ENCODE measurements at regions not wholly inside any gene's neighbourhood (a gene's known extent, or its start where the extent isn't known, plus 50 kb on each side); places are given as distances from the start of the nearest gene placed in this dataset.

DNA sequence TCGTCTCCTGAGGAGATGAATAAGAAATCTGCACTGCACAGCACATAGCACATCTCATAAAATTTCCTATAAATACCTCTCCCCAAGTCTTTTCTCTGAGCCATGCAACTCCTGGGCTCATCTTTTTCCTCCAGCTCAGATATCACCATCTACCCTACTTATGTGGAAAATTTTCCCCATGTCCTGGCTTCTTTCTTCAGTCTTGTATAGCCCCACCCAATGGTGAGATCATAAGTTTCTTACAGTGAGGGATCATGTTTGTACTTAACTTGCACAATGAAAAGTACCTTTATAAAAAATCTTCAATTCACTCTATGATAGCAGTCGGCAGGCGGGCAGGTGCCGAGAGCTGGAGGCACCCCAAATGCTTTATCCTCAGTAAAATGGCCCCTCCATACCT, 198.6 kb upstream of the S100G start:
- TF ChIP-seq, protein P1, sequence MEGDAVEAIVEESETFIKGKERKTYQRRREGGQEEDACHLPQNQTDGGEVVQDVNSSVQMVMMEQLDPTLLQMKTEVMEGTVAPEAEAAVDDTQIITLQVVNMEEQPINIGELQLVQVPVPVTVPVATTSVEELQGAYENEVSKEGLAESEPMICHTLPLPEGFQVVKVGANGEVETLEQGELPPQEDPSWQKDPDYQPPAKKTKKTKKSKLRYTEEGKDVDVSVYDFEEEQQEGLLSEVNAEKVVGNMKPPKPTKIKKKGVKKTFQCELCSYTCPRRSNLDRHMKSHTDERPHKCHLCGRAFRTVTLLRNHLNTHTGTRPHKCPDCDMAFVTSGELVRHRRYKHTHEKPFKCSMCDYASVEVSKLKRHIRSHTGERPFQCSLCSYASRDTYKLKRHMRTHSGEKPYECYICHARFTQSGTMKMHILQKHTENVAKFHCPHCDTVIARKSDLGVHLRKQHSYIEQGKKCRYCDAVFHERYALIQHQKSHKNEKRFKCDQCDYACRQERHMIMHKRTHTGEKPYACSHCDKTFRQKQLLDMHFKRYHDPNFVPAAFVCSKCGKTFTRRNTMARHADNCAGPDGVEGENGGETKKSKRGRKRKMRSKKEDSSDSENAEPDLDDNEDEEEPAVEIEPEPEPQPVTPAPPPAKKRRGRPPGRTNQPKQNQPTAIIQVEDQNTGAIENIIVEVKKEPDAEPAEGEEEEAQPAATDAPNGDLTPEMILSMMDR (IDR thresholded peaks at IDR 0.05), result no peak
- Histone ChIP-seq H3K27ac (no peak overlapping the region), H3K4me3 (no peak overlapping the region)
- no peak for DNase-seq (ENCODE audit: low spot score)

DNA sequence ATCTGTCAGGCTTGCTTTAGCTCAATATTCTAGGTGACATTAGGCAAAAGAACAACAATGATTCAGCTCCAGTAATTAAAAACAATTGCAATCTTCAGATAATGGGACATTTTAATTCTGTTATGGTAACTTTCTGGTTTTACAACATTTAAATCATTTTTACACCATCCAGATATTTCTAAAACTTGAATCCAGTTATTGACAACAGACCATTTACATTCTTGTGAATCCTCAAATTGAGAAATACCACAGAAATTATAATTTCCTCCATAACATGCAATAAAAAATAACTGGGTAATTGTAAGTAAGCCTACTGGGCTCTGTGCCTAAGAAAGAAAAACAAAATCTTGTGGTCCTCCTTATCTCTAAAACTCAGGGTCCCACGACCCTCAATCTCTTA, 195.0 kb upstream of the S100G start:
- TF ChIP-seq, protein P1 (IDR thresholded peaks at IDR 0.05), result no peak
- H3K4me3 ChIP-seq, result no peak overlapping the region
- H3K27ac ChIP-seq, result no peak overlapping the region
- DNase-seq (ENCODE audit: low spot score), result no peak

DNA sequence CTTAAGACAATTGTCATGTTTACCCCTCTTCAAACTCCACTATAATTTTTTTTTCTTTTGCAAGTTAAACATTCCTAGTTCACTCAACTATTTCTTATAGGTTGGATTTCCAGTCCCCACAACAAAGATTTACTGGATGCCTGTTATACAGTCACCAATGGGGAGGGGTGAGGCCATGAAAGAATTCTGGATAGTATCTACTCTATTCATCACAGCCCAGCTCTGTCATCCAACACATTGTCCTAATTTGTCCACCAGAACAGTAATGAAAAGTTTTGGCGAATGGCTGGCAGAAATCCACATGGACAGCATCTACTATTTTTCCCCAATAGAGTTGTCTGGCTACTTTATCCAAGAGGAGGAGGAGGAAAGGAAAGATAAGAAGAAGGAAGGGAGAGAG, 192.7 kb upstream of the S100G start:
- no peak overlapping the region for H3K4me3 ChIP-seq
- no peak overlapping the region for H3K27ac ChIP-seq
- DNase-seq (ENCODE audit: low spot score), result no peak
- TF ChIP-seq, protein P1 (IDR thresholded peaks at IDR 0.05), result no peak

DNA sequence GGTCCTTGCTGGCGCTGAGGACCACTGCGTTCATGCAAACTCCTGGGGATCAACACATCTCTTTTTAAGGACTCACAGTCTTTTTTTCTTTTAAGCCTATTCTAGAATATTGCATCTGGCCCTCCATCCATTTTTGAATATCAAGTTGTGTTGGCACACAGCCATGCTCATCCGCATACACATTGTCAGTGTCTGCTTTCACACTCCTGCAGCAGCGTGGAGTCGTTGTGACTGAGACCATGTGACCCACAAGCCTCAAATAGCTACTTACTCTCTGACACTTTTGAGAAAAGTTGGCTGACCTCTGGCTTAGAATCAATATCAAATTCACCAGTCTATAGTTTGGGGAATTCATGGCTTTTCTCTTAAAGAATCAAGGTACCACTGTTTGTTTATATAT, 191.8 kb upstream of the S100G start:
- DNase-seq (ENCODE audit: low spot score), result no peak
- TF ChIP-seq, protein P1 (IDR thresholded peaks at IDR 0.05), result no peak
- Histone ChIP-seq H3K27ac (no peak overlapping the region), H3K4me3 (no peak overlapping the region)

GRCh38 chrX:16459008-16459407, 190.9 kb upstream of the S100G start:
- Histone ChIP-seq H3K27ac (no peak overlapping the region), H3K4me3 (no peak overlapping the region)
- no peak for DNase-seq (ENCODE audit: low spot score)
- TF ChIP-seq, protein P1 (IDR thresholded peaks at IDR 0.05), result no peak

- no peak for DNase-seq (ENCODE audit: low spot score)
- peak overlapping the region in 1 of 2 donors; percentile 36 for H3K27ac ChIP-seq
- H3K4me3 ChIP-seq, result no peak overlapping the region
- TF ChIP-seq, protein P1 (IDR thresholded peaks at IDR 0.05), result no peak
These were observed 188.0 kb upstream of the S100G start for GRCh38 chrX:16461968-16462367.

GRCh38 chrX:16462912-16463311, 187.0 kb upstream of the S100G start:
- no peak for DNase-seq (ENCODE audit: low spot score)
- Histone ChIP-seq H3K27ac (peak overlapping the region in 1 of 2 donors; percentile 36), H3K4me3 (no peak overlapping the region)
- TF ChIP-seq, protein P1 (IDR thresholded peaks at IDR 0.05), result no peak
